NCI-H2171 treated with DMSO at 0.1 percent for 48 hours (cell line): ENCODE measurements at regions not wholly inside any gene's neighbourhood (a gene's known extent, or its start where the extent isn't known, plus 50 kb on each side); places are given as distances from the start of the nearest gene placed in this dataset.
"Not testable (repeated sequence)": the region's sequence is repeated elsewhere in the genome, so short reads cannot be mapped to it uniquely, and the experiment has no call there.

Experiments
- DNase-seq: peaks from one replicate; lab custom pipeline; 2025; lab: John Stamatoyannopoulos, UW

DNA sequence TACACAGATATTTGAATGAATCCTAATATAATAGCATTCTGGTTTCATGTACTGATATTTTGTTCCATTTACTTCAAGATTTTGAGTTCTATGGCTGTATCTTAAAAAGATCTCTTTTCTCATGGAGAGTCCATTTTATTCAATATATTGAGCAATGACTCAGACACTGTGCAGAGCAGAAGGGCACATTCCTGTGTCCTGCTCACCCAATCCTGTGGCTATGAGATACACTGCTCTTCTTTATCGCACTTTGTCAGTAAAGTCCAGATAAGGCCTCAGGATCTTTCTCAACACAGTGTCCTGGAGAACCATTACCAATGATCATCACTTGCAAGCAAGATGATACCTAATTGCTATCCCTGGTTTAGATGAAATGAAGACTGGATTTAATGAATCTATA is 155.0 kb downstream of the CYSLTR2 start:
- DNase-seq, result no peak

DNA sequence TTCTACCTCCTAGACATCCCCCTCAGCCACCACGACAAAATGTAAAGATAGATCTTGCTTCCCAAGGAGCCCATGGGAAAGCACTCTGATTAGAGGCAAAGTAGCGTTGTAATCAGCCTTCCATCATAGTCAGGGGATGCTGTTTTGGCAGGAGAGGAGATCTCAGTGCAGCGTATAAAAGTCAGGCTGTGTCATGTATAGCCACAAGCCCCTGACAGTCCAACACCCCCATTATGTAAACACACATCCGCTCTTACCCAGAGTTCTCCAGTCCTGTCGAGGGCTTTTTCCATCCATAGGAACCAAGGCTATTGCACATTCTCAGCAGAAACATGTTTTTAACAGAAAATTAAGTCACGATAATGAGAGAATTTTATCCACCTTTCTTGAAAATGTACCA is 156.3 kb downstream of the CYSLTR2 start:
- no peak for DNase-seq

- no peak for DNase-seq
Measured at GRCh38 chr13:48813518-48813917, 159.8 kb downstream of the CYSLTR2 start.

DNA sequence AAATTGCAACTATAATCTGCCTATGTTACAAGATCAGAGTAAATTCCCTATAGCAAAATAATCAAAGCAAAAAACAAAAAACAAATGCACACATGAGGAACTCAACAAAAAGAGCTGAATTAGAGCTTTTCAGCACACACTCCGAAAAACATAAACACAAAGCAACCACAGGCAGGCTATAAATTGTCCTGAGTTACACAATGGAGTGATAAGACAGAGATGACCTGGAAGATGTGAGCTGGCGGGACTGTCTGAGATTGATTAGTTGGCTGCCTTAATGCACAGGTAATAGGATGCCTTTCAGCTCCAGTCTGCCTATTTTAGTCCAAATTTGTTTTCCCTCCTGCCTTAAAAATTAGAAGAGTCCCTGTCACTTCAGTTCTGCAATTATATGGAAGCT is 159.0 kb upstream of the FNDC3A start:
- no peak for DNase-seq

- DNase-seq, result no peak
Measured at GRCh38 chr13:48817166-48817802, 158.4 kb upstream of the FNDC3A start.

DNA sequence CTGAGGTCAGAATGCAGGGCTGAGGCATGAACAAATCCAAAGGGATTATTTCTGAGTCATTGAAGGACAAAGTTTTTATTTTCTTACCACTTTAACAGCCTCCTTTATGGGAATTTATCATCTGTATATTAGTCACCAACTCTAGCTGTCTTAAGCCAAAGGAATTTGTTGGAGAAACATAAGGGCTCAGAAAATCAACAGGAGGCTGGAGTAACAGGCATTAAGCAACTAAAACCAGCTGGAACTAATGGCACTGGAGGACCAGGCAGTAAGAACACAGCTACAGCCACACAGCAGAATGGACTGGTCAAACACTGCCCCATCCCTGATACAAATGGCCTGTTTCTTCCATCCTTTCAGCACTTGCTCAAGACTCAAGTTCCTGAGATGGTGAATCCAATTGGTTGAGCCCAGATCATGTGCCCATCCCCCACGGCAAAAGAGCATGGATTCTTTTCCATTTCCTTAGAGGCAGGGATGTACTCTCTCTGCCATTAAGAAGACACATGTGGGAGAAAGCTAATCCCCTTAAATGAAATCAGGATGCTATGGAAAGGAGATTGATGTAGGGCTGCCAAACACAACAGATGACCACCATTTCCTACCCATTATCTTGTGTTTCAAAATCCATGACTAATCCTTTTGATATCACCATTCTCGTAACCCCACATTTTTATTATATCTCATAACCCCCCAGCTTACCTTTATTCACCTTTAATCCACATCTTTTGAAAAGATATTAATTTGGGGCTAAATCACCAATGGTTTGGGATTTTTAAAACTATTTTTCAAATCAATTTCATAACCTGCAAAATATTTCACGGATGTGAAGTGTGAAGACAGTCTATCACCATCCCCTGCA is 157.0 kb upstream of the FNDC3A start:
- DNase-seq, result no peak

- DNase-seq, result no peak
Measured at GRCh38 chr13:48819376-48819775, 156.3 kb upstream of the FNDC3A start.

- DNase-seq, result no peak
Measured at GRCh38 chr13:48819899-48820298, 155.8 kb upstream of the FNDC3A start.

DNA sequence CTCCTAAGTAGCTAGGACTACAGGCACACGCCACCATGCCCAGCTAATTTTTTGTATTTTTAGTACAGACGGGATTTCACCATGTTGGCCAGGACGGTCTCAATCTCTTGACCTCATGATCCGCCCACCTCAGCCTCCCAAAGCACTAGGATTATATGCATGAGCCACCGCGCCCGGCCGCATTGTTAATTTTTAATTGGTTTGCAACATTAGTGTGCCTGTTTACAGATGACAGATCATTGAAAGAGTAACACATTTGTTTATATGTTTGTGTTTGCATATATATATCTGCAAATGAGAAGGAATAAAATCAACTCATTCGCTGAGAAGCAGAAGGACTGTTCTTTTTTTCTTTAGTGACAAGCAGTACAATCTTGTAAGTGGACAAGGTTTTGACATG is 152.2 kb upstream of the FNDC3A start:
- not testable (repeated sequence) for DNase-seq

- no peak for DNase-seq
Measured at GRCh38 chr13:48826039-48826438, 149.7 kb upstream of the FNDC3A start.

- DNase-seq, result not testable (repeated sequence)
Measured at GRCh38 chr13:48826922-48827454, 148.7 kb upstream of the FNDC3A start.

DNA sequence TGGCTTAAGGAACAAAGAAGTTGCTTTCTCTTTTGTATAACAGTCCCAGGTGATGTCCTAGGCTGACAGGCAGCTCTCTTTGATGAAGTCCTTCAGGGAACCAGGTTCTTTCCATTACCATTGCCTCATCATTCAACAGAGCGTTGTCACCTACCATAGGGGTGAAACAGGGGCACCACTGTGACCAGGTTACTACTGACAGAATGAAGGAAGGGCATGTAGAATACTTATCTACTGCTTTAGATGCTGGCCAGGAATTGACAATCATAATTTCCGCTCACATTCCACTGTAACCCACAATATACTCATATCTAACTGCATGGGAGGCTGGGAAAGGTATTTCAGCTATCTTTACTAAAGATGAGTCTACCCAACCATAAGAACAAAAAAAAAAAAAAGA is 148.0 kb upstream of the FNDC3A start:
- no peak for DNase-seq

DNA sequence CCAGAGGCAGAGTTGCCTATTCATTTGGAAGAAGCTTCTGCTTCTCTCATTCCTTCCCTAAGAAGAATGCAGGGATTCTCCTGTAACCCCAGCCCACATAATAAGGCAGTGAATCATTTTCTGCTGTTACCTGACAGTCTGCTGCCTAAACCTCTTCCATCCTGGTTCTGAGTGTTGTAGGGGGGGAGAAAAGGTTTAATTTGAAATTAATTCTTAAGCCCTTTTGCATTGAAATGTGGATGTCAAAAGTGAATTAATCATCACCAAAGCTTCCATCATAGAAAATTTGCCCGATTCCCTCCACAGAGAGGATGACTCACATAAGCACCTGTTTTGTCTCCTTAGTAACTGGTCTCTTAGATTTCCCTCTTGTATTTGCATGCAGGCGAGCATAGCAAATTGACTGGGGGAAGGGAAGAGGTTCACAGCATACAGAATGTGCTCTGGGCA is 146.7 kb upstream of the FNDC3A start:
- DNase-seq, result no peak

- DNase-seq, result no peak
Measured at GRCh38 chr13:48829536-48829935, 146.2 kb upstream of the FNDC3A start.

GRCh38 chr13:48831248-48831647 is 144.5 kb upstream of the FNDC3A start:
- no peak for DNase-seq

DNA sequence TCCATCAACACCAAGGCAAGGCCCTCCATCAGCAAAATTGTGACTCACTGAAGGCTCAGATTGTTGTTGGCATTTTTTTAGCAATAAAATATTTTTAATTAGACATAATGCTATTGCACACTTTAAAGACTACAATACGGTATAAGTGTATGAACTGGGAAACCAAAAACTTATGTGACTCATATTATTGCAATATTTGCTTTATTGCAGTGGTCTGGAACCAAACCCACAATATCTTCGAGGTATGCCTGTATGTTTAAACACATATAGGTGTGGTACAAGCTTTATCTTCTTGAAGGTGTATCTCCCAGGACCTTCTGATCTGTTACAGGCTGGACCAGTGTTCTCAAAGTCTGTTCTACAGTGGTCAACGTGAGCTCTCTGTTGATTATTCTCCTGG is 142.3 kb upstream of the FNDC3A start:
- no peak for DNase-seq

- not testable (repeated sequence) for DNase-seq
Measured at GRCh38 chr13:48835326-48835725, 140.4 kb upstream of the FNDC3A start.

DNA sequence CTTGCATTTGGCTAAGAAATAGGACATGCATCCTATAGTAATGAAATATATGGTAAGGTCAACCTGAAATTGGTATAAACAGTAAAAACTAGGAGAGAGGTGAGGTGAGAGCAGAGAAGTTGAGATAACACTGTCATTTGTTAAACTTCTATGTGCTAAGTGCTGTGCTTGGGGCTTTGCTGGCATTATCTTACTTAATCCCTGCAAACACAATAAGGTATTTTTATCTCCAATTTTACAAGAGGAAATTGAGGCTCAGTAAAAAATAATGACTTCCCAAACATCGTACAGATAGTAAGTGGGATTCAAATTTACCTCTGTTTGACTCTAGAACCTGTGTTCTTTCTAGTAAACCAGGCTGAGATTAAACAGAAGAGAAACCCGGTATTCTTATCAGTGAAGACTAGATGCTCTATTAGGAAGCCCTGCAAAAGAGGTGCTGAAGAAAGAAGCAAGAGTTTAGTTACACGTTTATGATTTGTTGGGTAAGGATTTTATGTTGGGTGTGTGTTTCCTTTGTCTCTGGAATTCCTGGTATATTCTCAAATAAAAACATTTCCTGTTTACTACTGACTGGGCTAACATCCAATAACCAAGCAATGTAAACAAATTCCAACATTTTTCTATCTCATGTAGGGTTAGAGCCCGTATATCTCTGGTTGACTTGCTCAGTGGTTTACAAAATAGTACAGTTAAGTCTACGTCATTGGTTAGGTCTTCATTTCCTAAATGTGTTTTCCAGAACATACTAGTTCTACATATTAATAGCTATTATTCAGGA is 137.3 kb upstream of the FNDC3A start:
- no peak for DNase-seq

DNA sequence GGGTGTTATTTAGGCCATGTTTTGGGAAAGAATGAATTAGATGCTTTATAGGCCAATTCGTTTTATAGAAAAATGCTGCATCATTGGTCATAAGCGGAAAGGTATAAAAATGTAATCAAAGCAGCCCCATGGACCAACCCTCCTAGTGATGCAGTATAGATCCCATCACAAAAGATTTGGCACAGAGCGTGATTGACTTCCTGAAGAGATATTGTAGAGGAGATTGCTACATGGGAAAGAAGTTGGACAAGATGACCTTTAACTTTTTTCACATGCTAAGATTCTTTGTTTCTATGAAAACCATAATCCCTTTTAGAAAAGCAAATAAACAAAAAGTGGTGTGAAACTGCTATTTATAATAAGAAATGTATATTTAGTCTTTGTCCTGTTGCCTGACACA is 136.5 kb upstream of the FNDC3A start:
- DNase-seq, result no peak

- no peak for DNase-seq
Measured at GRCh38 chr13:48840366-48840765, 135.3 kb upstream of the FNDC3A start.

- DNase-seq, result no peak
Measured at GRCh38 chr13:48842316-48842715, 133.4 kb upstream of the FNDC3A start.

DNA sequence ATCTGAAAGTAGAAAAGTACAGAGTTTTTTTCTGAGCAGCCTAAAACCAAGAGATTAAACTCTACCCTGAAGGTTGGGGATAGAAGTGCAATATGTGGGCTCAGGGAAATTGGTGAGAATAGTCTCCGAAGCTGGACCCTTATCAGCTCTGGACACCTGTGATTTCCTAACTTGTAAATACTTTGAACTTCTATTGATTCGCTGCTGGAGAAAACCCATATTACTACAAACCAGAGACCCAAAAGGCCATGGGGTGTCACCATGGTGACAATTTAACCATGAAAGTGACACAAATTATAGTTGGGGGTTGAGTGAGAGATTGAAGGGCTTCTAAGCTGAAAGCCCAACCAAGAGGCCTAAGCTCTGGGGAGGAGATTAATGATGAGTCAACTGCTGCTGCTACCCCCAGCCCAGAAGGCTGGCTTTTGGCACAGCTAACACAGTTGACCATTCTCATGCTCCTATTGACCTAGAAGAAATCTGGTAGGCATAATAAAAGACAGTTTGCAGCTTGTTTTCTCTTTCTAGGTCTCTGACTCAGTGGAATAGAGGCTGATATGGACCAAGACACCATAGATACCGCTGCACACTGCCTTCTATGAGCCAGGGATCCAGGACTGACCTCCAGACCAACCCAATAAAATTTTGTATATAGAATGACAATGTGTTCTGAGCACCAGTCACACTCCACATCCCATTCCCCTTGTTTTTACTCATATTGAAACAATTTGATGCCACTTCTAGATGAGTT is 131.9 kb upstream of the FNDC3A start:
- no peak for DNase-seq
